ENCODE measurements at regions not wholly inside any gene's neighbourhood (a gene's known extent, or its start where the extent isn't known, plus 50 kb on each side); places are given as distances from the start of the nearest gene placed in this dataset.

DNA sequence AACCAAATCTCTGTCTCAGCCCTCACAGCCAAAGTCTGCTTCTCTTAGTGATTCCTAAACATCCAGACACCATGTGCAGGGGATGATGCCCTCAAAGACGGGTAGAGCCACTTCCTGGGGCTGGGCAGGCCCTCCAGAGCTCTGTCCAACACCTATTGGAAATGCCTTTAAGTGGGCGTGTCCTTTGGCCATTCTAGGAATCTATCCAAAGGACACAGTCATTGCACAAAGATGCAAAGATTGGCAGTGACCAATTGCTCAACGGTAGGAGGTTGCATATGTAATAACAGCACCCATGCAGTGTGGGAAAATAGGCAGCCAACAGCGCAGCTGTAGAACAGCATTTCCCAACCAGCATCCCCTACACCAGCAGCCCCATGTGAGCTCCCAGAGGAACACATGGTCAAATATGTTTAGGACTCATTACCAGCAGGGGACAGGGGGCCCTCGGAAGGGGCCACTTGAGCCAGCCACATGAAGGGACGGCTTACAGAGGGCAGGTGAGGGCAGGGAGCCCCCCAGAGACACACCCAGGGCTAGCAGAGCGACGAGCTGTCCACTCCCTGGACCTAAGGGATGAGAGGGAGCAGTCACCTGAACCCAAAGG lies 142.8 kb upstream of the IQSEC1 start:
- Histone ChIP-seq H3K9me3 (ENCODE audit: control insufficient read depth, low read length) (no peaks in the 10 kb centered on the region), H3K36me3 (ENCODE audit: control insufficient read depth, insufficient read depth, low read length) (no peaks in the 10 kb centered on the region), H3K4me2 (ENCODE audit: low read length) (no peak overlapping the region), H3K79me2 (no peaks in the 10 kb centered on the region), H3K9ac (no peak overlapping the region), H2AFZ (no peak overlapping the region), H3K4me1 (no peaks in the 10 kb centered on the region), H3K27ac (no peak overlapping the region), H3K27me3 (ENCODE audit: control insufficient read depth, insufficient read depth, low read length) (no peaks in the 10 kb centered on the region), H3K4me3 (ENCODE audit: low read depth, low read length) (no peak overlapping the region)
- TF ChIP-seq, protein P1, sequence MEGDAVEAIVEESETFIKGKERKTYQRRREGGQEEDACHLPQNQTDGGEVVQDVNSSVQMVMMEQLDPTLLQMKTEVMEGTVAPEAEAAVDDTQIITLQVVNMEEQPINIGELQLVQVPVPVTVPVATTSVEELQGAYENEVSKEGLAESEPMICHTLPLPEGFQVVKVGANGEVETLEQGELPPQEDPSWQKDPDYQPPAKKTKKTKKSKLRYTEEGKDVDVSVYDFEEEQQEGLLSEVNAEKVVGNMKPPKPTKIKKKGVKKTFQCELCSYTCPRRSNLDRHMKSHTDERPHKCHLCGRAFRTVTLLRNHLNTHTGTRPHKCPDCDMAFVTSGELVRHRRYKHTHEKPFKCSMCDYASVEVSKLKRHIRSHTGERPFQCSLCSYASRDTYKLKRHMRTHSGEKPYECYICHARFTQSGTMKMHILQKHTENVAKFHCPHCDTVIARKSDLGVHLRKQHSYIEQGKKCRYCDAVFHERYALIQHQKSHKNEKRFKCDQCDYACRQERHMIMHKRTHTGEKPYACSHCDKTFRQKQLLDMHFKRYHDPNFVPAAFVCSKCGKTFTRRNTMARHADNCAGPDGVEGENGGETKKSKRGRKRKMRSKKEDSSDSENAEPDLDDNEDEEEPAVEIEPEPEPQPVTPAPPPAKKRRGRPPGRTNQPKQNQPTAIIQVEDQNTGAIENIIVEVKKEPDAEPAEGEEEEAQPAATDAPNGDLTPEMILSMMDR (IDR thresholded peaks at IDR 0.05) = no peak

DNA sequence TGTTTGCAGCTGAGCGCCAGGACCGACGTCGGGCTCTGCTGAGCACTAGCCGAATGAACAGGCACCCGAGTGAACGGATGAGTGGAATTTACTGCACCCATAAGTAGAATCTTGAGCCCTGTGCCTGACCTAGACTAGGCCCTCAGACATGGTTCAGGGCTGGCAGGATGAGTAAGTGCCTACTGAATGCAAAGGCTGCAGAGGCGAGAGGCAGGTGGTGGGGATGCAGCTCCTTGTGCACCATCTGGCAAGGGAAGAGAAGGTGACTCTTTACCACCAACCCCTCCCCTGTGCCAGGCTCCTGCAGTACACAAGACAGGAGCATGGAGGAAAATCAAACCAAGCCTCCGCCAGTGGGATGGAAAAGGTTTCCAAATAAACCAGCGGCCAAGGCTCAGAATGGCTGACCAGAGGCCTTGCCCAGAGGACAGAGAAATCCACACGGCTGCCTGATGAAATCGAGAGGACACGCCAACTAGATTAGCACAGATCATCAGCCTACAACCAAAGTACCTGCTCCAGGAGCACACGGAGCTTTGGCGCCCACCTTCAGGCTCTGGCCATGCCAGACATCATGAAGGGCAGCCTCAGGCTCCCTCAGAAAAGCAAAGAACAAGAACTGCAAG lies 141.7 kb upstream of the IQSEC1 start:
- Histone ChIP-seq H3K9me3 (ENCODE audit: control insufficient read depth, low read length) (no peaks in the 10 kb centered on the region), H3K4me3 (ENCODE audit: low read depth, low read length) (no peak overlapping the region), H3K36me3 (ENCODE audit: control insufficient read depth, insufficient read depth, low read length) (no peaks in the 10 kb centered on the region), H3K4me1 (no peaks in the 10 kb centered on the region), H3K27ac (no peak overlapping the region), H2AFZ (no peak overlapping the region), H3K27me3 (ENCODE audit: control insufficient read depth, insufficient read depth, low read length) (no peaks in the 10 kb centered on the region), H3K9ac (no peak overlapping the region), H3K4me2 (ENCODE audit: low read length) (no peak overlapping the region), H3K79me2 (no peaks in the 10 kb centered on the region)
- TF ChIP-seq, protein P1 (IDR thresholded peaks at IDR 0.05) = no peak

DNA sequence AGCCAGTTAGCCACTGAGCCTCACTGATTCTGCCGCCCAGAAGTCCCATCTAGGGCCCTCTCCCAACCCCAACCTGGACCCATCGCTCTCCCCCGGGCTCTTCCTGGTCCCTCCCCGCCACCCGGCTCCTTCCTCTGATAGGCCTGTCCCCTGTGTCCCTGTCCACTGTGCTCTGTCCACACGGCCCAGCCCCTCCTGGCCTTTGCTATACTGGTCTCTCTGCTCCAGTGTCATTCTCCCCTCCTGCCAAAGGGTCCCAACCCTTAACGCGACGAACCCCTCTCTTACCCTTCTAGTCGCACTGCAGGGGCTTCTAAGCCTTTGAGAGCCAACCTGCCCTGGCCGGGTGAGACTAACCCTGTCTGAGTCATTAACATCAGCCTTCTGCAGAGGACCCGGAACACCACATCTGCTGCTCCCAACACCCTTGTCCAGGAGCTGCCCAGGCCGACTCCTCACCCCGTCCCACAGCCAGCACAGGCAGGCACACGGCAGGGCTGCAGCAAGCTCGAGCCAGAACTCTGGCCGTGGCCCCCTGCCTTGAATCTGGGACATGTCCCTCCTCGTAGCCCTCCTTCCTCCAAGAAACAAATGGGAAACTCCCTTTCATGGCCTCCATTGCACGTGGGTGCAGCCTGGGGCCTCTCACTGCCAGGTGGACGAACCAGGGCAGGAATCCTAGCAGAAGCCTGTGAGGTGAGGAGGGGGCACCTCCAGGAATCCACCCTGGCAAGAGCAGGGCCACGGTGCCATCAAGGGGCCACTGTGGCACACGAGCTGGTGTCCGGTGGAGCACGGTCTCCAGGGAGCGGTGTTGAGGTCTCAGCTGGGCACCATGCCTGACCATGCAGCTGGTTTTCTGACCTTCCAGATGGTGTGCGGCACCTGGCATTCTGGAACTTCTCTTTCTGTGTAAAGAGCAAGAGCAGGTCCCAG lies 140.9 kb upstream of the IQSEC1 start:
- H3K27me3 ChIP-seq (ENCODE audit: control insufficient read depth, insufficient read depth, low read length) = no peaks in the 10 kb centered on the region
- TF ChIP-seq, protein P1 (IDR thresholded peaks at IDR 0.05) = no peak
- no peak overlapping the region for H3K27ac ChIP-seq
- H3K4me2 ChIP-seq (ENCODE audit: low read length) = no peak overlapping the region
- H3K4me1 ChIP-seq = no peaks in the 10 kb centered on the region
- H3K36me3 ChIP-seq (ENCODE audit: control insufficient read depth, insufficient read depth, low read length) = no peaks in the 10 kb centered on the region
- no peak overlapping the region for H3K4me3 ChIP-seq (ENCODE audit: low read depth, low read length)
- H3K9me3 ChIP-seq (ENCODE audit: control insufficient read depth, low read length) = no peaks in the 10 kb centered on the region
- no peak overlapping the region for H3K9ac ChIP-seq
- no peaks in the 10 kb centered on the region for H3K79me2 ChIP-seq
- H2AFZ ChIP-seq = no peak overlapping the region

DNA sequence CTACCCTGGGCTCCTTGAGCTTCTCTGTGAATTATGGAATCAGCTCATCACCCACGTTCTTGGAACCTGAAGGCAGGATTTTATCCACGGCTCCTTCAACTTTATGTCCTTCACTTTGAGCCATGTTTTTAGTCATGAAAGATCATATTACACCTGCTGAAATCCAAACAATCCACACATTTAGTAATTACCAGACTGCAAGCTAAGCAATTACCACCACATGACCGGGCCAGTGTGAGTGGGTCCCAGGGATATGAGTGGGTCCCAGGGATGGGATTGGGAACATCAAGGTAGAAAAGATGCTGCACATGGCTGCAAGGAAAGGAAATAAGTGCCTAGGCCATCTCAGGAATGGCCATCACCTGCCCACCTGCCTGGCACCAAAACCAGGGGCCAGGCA lies 140.3 kb upstream of the IQSEC1 start:
- Histone ChIP-seq H3K4me3 (ENCODE audit: low read depth, low read length) (no peak overlapping the region), H3K27ac (no peak overlapping the region), H3K9ac (no peak overlapping the region), H3K36me3 (ENCODE audit: control insufficient read depth, insufficient read depth, low read length) (no peaks in the 10 kb centered on the region), H2AFZ (no peak overlapping the region), H3K9me3 (ENCODE audit: control insufficient read depth, low read length) (no peaks in the 10 kb centered on the region), H3K27me3 (ENCODE audit: control insufficient read depth, insufficient read depth, low read length) (no peaks in the 10 kb centered on the region), H3K4me1 (no peaks in the 10 kb centered on the region), H3K4me2 (ENCODE audit: low read length) (no peak overlapping the region), H3K79me2 (no peaks in the 10 kb centered on the region)
- TF ChIP-seq, protein P1 (IDR thresholded peaks at IDR 0.05) = no peak

Measured in parathyroid adenoma (tissue), 2 donors.